ENCODE measurements at regions not wholly inside any gene's neighbourhood (a gene's known extent, or its start where the extent isn't known, plus 50 kb on each side); places are given as distances from the start of the nearest gene placed in this dataset.

DNA sequence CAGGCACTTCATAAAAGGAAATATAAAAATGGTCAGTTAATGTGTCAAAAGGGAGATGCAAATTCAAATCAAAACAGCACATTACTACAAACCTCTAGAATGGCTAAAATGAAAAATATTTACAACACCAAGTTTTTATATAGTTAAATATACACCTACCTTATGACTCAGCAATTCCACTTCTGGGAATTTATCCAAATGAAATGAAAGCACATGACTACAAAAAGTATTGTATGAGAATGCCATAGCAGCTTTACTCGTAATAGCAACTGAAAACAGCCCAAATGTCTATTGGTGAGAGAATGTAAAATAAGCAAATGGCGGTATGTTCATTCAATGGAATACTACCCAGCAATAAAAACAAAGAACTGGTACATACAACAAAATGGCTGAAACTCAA, 175.8 kb upstream of the SPAG17 start:
- intact Hi-C loops (cut with DNase I; ENCODE audit: low total_unique reads), result no loop called here
- no peak overlapping the region for H3K4me3 ChIP-seq

DNA sequence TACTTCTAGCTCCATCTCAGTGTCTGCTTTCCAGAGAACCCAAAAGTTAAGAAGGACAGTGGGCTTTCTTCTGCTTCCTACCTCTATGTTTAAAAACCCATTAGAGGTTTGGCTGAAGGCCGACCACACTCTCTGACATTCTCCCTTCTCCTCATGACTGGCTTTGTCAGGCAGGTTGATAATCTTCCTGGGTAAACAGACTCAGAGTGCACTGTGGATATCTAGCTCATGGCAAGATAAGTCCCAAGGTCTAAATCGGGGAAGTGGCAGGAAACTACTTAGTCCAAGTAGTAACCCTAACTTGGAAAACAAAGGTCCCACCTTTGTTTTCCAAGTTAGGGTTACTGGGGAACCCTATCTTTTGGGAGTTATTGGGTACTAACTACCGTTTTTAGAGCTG, 161.9 kb upstream of the SPAG17 start:
- TF ChIP-seq, protein P1, sequence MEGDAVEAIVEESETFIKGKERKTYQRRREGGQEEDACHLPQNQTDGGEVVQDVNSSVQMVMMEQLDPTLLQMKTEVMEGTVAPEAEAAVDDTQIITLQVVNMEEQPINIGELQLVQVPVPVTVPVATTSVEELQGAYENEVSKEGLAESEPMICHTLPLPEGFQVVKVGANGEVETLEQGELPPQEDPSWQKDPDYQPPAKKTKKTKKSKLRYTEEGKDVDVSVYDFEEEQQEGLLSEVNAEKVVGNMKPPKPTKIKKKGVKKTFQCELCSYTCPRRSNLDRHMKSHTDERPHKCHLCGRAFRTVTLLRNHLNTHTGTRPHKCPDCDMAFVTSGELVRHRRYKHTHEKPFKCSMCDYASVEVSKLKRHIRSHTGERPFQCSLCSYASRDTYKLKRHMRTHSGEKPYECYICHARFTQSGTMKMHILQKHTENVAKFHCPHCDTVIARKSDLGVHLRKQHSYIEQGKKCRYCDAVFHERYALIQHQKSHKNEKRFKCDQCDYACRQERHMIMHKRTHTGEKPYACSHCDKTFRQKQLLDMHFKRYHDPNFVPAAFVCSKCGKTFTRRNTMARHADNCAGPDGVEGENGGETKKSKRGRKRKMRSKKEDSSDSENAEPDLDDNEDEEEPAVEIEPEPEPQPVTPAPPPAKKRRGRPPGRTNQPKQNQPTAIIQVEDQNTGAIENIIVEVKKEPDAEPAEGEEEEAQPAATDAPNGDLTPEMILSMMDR (IDR thresholded peaks at IDR 0.05), result no peak
- TF ChIP-seq POLR2AphosphoS5 (IDR thresholded peaks at IDR 0.05) (no peak), EP300 (IDR thresholded peaks at IDR 0.05; ENCODE audit: low read depth) (no peak), POLR2A (IDR thresholded peaks at IDR 0.05) (no peak)
- Histone ChIP-seq H3K4me1 (no peaks in the 10 kb centered on the region), H3K9me3 (no peaks in the 10 kb centered on the region), H3K27ac (no peak overlapping the region), H3K27me3 (no peaks in the 10 kb centered on the region), H3K36me3 (no peaks in the 10 kb centered on the region), H3K4me3 (no peak overlapping the region)
- intact Hi-C loops (cut with DNase I; ENCODE audit: low total_unique reads), result no loop called here
- WGBS, 2 donors (ENCODE audit: low coverage in 1 of 2), result 37 to 41% methylated on average over 3 of the region's 3 CpGs
- no peak for DNase-seq
- in situ Hi-C loops (cut with MboI; ENCODE audit: low pct_ligation_motif_present in 1 of 4, low pct_unique_long_range_greater_than_20kb in 1 of 4, low sequenced_read_pairs in 3 of 4), result no loop called here

More for the DNA sequence above, 175.8 kb upstream of the SPAG17 start:
- H3K9me3 ChIP-seq, result peaks cover 17 to 20% of the 10 kb centered on the region in 2 donors
- H3K4me1 ChIP-seq, result no peaks in the 10 kb centered on the region
- no peak for TF ChIP-seq POLR2A (IDR thresholded peaks at IDR 0.05)
- TF ChIP-seq EP300 (IDR thresholded peaks at IDR 0.05; ENCODE audit: low read depth), result no peak
- no peak for TF ChIP-seq POLR2AphosphoS5 (IDR thresholded peaks at IDR 0.05)
- TF ChIP-seq, protein P1 (IDR thresholded peaks at IDR 0.05), result no peak
- no peaks in the 10 kb centered on the region for H3K27me3 ChIP-seq
- no peaks in the 10 kb centered on the region for H3K36me3 ChIP-seq
- 36 to 47% methylated on average over 2 of the region's 2 CpGs for whole genome bisulfite sequencing, 2 donors (ENCODE audit: low coverage in 1 of 2)
- no peak for DNase-seq
- H3K27ac ChIP-seq, result no peak overlapping the region
- in situ Hi-C loops (cut with MboI; ENCODE audit: low pct_ligation_motif_present in 1 of 4, low pct_unique_long_range_greater_than_20kb in 1 of 4, low sequenced_read_pairs in 3 of 4), result no loop called here

DNA sequence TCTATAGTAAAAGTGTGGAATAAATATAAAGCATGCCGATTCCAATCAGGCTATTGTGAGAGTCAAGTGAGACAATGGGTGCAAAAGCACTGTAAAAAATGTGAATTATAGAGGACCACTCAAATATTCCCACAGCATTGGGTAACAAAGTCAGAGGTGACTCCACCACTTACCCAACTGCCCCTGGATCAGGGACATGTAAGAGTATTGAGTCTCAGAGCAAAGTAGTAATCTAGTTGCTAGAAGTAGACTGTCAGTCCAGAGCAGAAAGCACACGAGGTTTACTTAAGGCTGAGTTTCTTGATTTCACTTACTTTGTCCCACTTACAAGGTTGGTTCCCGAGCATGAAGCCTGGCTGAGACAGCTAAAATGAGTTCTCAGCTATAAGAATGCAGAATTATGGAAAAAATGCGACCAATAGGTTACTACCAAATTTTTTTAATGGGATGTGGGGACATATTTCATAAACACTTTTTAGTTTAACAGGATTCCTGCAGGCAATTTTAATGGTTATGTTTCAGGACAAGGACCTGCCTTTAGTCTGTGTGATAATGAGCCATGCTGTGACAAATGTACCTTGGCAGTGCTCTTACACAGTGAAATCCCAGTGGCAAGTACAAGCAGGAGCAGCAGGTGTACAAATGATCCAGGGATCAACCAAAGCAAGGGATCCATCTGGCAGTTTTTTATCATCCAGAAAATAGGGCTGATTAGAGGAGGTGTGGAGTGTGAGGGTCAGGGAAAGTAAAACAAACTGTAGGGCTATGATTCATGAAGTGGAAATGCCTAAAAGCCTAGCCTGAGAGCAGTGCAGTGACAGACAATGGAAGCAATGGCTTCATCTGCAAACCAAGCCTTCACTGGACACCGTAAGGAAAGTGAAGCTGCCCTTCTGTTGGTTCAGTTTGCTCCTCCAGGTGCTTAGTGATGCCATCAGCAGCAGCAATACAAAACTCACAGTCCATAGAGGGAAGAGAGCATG, 156.2 kb upstream of the SPAG17 start:
- in situ Hi-C loops (cut with MboI; ENCODE audit: low pct_ligation_motif_present in 1 of 4, low pct_unique_long_range_greater_than_20kb in 1 of 4, low sequenced_read_pairs in 3 of 4) (no loop called here), intact Hi-C loops (cut with DNase I; ENCODE audit: low total_unique reads) (no loop called here)
- no peaks in the 10 kb centered on the region for H3K27me3 ChIP-seq
- H3K9me3 ChIP-seq, result no peaks in the 10 kb centered on the region
- H3K27ac ChIP-seq, result no peak overlapping the region
- H3K36me3 ChIP-seq, result no peaks in the 10 kb centered on the region
- no peak for DNase-seq
- TF ChIP-seq EP300 (IDR thresholded peaks at IDR 0.05; ENCODE audit: low read depth) (no peak), POLR2AphosphoS5 (IDR thresholded peaks at IDR 0.05) (no peak)
- TF ChIP-seq, protein P1 (IDR thresholded peaks at IDR 0.05), result no peak
- H3K4me1 ChIP-seq, result no peaks in the 10 kb centered on the region
- WGBS, 2 donors (ENCODE audit: low coverage in 1 of 2), result 63 to 64% methylated on average over 4 to 5 of the region's 5 CpGs
- no peak overlapping the region for H3K4me3 ChIP-seq

DNA sequence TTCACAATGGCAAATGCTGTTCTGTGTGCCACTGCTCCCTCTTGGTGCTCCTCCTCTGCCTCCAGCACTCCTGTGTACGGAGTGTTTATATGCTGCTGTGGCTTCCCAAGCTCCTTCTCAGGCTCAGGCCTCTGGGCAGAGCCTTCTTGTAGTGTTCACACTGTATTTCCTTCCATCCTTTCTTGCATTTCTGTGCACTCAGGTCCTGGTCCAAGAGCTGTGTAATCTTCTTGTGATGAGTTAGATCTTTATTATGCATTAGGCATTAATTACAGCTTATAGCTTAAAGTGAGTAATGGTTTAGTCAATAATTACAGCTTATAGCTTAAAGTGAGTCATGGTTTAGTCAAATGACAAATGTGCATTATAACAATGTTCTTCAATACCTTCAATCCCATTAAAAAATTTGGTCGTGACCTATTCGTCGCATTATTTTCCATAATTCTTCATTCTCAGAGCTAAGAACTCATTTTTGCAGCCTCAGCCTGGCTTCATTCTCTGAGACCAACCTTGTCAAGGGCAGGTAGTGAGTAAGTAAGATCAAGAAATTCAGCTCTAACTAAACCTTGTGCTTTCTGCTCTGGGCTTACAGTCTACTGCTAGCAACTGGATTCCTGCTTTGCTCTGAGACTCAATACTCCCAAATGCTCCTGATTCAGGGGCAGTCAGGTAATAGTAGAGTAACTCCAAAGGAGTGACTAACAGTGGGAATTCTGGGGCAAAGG, 154.5 kb upstream of the SPAG17 start:
- in situ Hi-C loops (cut with MboI; ENCODE audit: low pct_ligation_motif_present in 1 of 4, low pct_unique_long_range_greater_than_20kb in 1 of 4, low sequenced_read_pairs in 3 of 4), result no loop called here
- Histone ChIP-seq H3K36me3 (no peaks in the 10 kb centered on the region), H3K4me1 (no peaks in the 10 kb centered on the region), H3K27ac (no peak overlapping the region), H3K27me3 (no peaks in the 10 kb centered on the region), H3K4me3 (no peak overlapping the region), H3K9me3 (no peaks in the 10 kb centered on the region)
- intact Hi-C loops (cut with DNase I; ENCODE audit: low total_unique reads), result no loop called here
- DNase-seq, result no peak
- 48 to 79% methylated on average over 4 of the region's 4 CpGs for WGBS, 2 donors (ENCODE audit: low coverage in 1 of 2)
- TF ChIP-seq POLR2AphosphoS5 (IDR thresholded peaks at IDR 0.05) (no peak), POLR2A (IDR thresholded peaks at IDR 0.05) (no peak), EP300 (IDR thresholded peaks at IDR 0.05; ENCODE audit: low read depth) (no peak)
- TF ChIP-seq, protein P1 (IDR thresholded peaks at IDR 0.05), result no peak

Data from transverse colon (tissue), 4 donors.